Gastroesophageal sphincter (tissue), 3 donors: ENCODE measurements at regions not wholly inside any gene's neighbourhood (a gene's known extent, or its start where the extent isn't known, plus 50 kb on each side); places are given as distances from the start of the nearest gene placed in this dataset.

Experiments
- EP300 ChIP-seq: sonication (generic); formaldehyde crosslinking; IDR thresholded peaks from one replicate; pipeline ENCODE4 v1.6.1; 2017; ENCODE audit warnings: antibody characterized with exemption, mild to moderate bottlenecking
- POLR2A ChIP-seq, 2 donors: fragments of 450-650 bp; IDR thresholded peaks; one replicate each; pipeline ENCODE4 v1.6.1; 2017; ENCODE audit warnings: antibody characterized with exemption in 2 of 2, mild to moderate bottlenecking in 2 of 2, moderate library complexity in 1 of 2
- TF ChIP-seq, protein P1 (sequence below), 4 experiments: fragments of 200-600 bp in 2 of 4; fragments of 450-650 bp in 2 of 4; sonication (generic) in 1 of 4; IDR thresholded peaks; one replicate each; pipeline ENCODE4 v1.5.1; 2017 to 2019; ENCODE audit warnings: antibody characterized with exemption in 4 of 4, mild to moderate bottlenecking in 2 of 4, moderate library complexity in 2 of 4

DNA sequence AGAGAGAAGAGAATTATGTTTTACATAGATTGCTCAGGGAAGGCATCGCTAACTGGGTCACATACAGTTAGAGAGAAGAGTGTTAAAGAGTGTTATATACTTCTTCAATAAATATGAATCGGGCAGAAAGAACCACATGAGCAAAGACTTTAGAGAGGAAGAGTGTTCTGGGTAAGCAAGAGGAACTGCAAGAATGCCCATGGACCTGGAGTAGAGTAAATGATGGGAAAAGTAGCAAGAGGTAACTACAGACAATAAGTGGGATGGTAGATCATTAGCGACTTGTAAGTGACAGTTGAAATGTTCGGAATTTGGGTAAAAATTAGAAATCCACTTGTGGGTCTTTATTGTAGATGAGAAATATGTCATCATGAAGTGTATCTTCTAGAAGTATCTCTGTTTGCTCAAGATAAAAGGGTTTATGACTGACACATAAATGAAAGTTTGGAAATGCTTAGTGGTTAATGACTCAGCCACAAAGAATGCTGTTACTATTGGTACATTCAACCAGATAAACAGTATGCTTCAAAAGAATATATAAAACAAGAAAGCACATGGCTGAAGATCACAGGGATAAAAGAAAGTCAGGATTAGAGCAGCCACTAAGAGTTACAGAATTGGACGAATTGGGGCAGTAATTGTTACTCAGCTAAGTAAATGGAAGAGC, 229.3 kb downstream of the CASP12 start:
- TF ChIP-seq, protein P1, sequence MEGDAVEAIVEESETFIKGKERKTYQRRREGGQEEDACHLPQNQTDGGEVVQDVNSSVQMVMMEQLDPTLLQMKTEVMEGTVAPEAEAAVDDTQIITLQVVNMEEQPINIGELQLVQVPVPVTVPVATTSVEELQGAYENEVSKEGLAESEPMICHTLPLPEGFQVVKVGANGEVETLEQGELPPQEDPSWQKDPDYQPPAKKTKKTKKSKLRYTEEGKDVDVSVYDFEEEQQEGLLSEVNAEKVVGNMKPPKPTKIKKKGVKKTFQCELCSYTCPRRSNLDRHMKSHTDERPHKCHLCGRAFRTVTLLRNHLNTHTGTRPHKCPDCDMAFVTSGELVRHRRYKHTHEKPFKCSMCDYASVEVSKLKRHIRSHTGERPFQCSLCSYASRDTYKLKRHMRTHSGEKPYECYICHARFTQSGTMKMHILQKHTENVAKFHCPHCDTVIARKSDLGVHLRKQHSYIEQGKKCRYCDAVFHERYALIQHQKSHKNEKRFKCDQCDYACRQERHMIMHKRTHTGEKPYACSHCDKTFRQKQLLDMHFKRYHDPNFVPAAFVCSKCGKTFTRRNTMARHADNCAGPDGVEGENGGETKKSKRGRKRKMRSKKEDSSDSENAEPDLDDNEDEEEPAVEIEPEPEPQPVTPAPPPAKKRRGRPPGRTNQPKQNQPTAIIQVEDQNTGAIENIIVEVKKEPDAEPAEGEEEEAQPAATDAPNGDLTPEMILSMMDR (IDR thresholded peaks at IDR 0.05), result no peak
- TF ChIP-seq POLR2A (IDR thresholded peaks at IDR 0.05) (no peak), EP300 (no peak)
